HCT116 (cell line): ENCODE measurements at regions not wholly inside any gene's neighbourhood (a gene's known extent, or its start where the extent isn't known, plus 50 kb on each side); places are given as distances from the start of the nearest gene placed in this dataset.

ENCODE experiments used
- CTCF ChIP-seq, 3 experiments: fragments of 200-600 bp in 1 of 3; sonication (generic) in 1 of 3; IDR thresholded peaks in 2 of 3; conservative IDR thresholded peaks in 1 of 3; 2 replicates each; pipeline ENCODE4 v1.5.1; 2012 to 2017; ENCODE audit warnings: low read depth in 2 of 3, low read length in 2 of 3, antibody characterized with exemption in 1 of 3, borderline replicate concordance in 1 of 3, control low read depth in 1 of 3, mild to moderate bottlenecking in 1 of 3, mixed read lengths in 1 of 3, mixed run types in 1 of 3, moderate library complexity in 1 of 3; ENCODE audit not compliant: insufficient read depth in 1 of 3
- JUND ChIP-seq: IDR thresholded peaks from 2 replicates; pipeline ENCODE4 v1.6.1; 2012
- POLR2A ChIP-seq: IDR thresholded peaks from 2 replicates; pipeline ENCODE4 v1.7.0; 2011; ENCODE audit warnings: borderline replicate concordance; ENCODE audit not compliant: insufficient read depth, insufficient read length; ENCODE audit errors: extremely low read depth
- YY1 ChIP-seq: IDR thresholded peaks from 2 replicates; pipeline ENCODE4 v1.6.1; 2011; ENCODE audit warnings: low read length, low read depth, moderate library complexity, mild to moderate bottlenecking; ENCODE audit not compliant: insufficient replicate concordance; ENCODE audit errors: extremely low read depth
- ZFX ChIP-seq: fragments of 450-650 bp; IDR thresholded peaks from 2 replicates; pipeline ENCODE4 v1.6.1; 2017

GRCh38 chr6:93017213-93017612, 402.1 kb downstream of the EPHA7 start:
- TF ChIP-seq CTCF (IDR thresholded peaks at IDR 0.05 in 2 of 3, conservative IDR thresholded peaks at IDR 0.05 in 1 of 3; ENCODE audit: borderline replicate concordance in 1 of 3, insufficient read depth in 1 of 3, low read depth in 2 of 3, low read length in 2 of 3): no peak
- TF ChIP-seq POLR2A: no peak
- TF ChIP-seq ZFX: no peak
- no peak for TF ChIP-seq YY1
- no peak for TF ChIP-seq JUND
